ENCODE measurements at regions not wholly inside any gene's neighbourhood (a gene's known extent, or its start where the extent isn't known, plus 50 kb on each side); places are given as distances from the start of the nearest gene placed in this dataset.

GRCh38 chr12:5210179-5210922 is 166.7 kb downstream of the KCNA5 start:
- H3K9me3 Mint-ChIP-seq: no peaks in the 10 kb centered on the region
- Histone ChIP-seq H3K27ac (ENCODE audit: low read depth) (no peak overlapping the region), H3K36me3 (ENCODE audit: insufficient read depth) (no peaks in the 10 kb centered on the region), H3K9me2 (ENCODE audit: insufficient read depth) (no peaks in the 10 kb centered on the region), H4K20me1 (replicated peaks; ENCODE audit: insufficient read depth) (no peaks in the 10 kb centered on the region), H2AFZ (no peak overlapping the region), H3K27me3 (ENCODE audit: insufficient read depth) (no peaks in the 10 kb centered on the region), H3K4me1 (ENCODE audit: insufficient read depth) (no peaks in the 10 kb centered on the region), H3K4me2 (no peak overlapping the region), H3K79me2 (replicated peaks; ENCODE audit: insufficient read depth) (no peaks in the 10 kb centered on the region), H3F3A (replicated peaks; ENCODE audit: low read depth) (no peaks in the 10 kb centered on the region), H3K4me3 (no peak overlapping the region)
- no peak overlapping the region for H3K27ac Mint-ChIP-seq
- ATAC-seq (no peak), DNase-seq (ENCODE audit: low spot score) (no peak)
- no peak for TF ChIP-seq STAT1 (IDR thresholded peaks at IDR 0.05; ENCODE audit: unreplicated experiment)
- no peak for TF ChIP-seq EZH2 (IDR thresholded peaks at IDR 0.05; ENCODE audit: low read depth, unreplicated experiment)
- no peak for TF ChIP-seq POLR2AphosphoS5 (IDR thresholded peaks at IDR 0.05; ENCODE audit: low read depth)
- no peak for TF ChIP-seq ZNF114 (CRISPR knock-in tag; IDR thresholded peaks at IDR 0.05)
- no peak for TF ChIP-seq EZH2phosphoT487 (IDR thresholded peaks at IDR 0.05; ENCODE audit: unreplicated experiment)
- no peaks in the 10 kb centered on the region; the same call in 2 of the 3 replicates for H3K4me1 Mint-ChIP-seq
- no peaks in the 10 kb centered on the region for H3K36me3 Mint-ChIP-seq (ENCODE audit: low read depth)
- H3K27me3 Mint-ChIP-seq (ENCODE audit: insufficient read depth, low read depth, poor library complexity): peaks cover 5% of the 10 kb centered on the region
- no peak overlapping the region for H3K4me3 Mint-ChIP-seq

DNA sequence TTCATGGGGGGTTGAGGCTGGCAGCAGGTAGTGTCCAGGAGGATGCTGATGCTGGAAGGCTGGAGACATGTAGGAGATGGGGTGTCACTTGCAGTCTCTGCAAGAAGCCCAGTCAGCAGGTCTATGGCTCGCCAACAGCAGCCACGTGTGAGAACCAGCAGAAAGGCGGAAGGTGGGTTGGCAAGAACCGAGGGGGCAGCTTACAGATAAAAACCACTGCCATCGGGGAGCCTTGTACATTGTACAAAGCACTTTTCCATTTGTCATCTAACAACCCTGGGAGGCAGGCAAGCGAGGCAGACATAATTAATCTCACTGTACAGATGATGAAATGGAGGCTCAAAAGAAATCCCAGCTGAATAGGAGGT is 167.2 kb downstream of the KCNA5 start:
- H3K79me2 ChIP-seq (replicated peaks; ENCODE audit: insufficient read depth): no peaks in the 10 kb centered on the region
- no peak overlapping the region for H3K4me3 ChIP-seq
- Mint-ChIP-seq H3K9me3 (no peaks in the 10 kb centered on the region), H3K36me3 (ENCODE audit: low read depth) (no peaks in the 10 kb centered on the region), H3K27ac (no peak overlapping the region), H3K27me3 (ENCODE audit: insufficient read depth, low read depth, poor library complexity) (peaks cover 5% of the 10 kb centered on the region), H3K4me3 (no peak overlapping the region), H3K4me1 (no peaks in the 10 kb centered on the region)
- H3K4me1 ChIP-seq (ENCODE audit: insufficient read depth): no peaks in the 10 kb centered on the region
- H3K27ac ChIP-seq (ENCODE audit: low read depth): no peak overlapping the region
- no peaks in the 10 kb centered on the region for H4K20me1 ChIP-seq (replicated peaks; ENCODE audit: insufficient read depth)
- no peak overlapping the region for H2AFZ ChIP-seq
- no peak overlapping the region for H3K4me2 ChIP-seq
- H3K27me3 ChIP-seq (ENCODE audit: insufficient read depth): no peaks in the 10 kb centered on the region
- no peak for DNase-seq (ENCODE audit: low spot score)
- H3F3A ChIP-seq (replicated peaks; ENCODE audit: low read depth): no peaks in the 10 kb centered on the region
- no peak for ATAC-seq
- no peaks in the 10 kb centered on the region for H3K9me2 ChIP-seq (ENCODE audit: insufficient read depth)
- no peaks in the 10 kb centered on the region for H3K36me3 ChIP-seq (ENCODE audit: insufficient read depth)
- TF ChIP-seq, protein P1, sequence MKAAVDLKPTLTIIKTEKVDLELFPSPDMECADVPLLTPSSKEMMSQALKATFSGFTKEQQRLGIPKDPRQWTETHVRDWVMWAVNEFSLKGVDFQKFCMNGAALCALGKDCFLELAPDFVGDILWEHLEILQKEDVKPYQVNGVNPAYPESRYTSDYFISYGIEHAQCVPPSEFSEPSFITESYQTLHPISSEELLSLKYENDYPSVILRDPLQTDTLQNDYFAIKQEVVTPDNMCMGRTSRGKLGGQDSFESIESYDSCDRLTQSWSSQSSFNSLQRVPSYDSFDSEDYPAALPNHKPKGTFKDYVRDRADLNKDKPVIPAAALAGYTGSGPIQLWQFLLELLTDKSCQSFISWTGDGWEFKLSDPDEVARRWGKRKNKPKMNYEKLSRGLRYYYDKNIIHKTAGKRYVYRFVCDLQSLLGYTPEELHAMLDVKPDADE (IDR thresholded peaks at IDR 0.05): no peak
- TF ChIP-seq POLR2AphosphoS5 (IDR thresholded peaks at IDR 0.05; ENCODE audit: low read depth) (no peak), NANOG (IDR thresholded peaks at IDR 0.05; ENCODE audit: borderline replicate concordance) (no peak), JUNB (IDR thresholded peaks at IDR 0.05; ENCODE audit: unreplicated experiment) (no peak), EZH2phosphoT487 (IDR thresholded peaks at IDR 0.05; ENCODE audit: unreplicated experiment) (no peak), EZH2 (IDR thresholded peaks at IDR 0.05; ENCODE audit: low read depth, unreplicated experiment) (no peak), STAT1 (IDR thresholded peaks at IDR 0.05; ENCODE audit: unreplicated experiment) (no peak), CREB1 (CRISPR knock-in tag; IDR thresholded peaks at IDR 0.05; ENCODE audit: low read depth) (no peak)
- TF ChIP-seq, protein P2, sequence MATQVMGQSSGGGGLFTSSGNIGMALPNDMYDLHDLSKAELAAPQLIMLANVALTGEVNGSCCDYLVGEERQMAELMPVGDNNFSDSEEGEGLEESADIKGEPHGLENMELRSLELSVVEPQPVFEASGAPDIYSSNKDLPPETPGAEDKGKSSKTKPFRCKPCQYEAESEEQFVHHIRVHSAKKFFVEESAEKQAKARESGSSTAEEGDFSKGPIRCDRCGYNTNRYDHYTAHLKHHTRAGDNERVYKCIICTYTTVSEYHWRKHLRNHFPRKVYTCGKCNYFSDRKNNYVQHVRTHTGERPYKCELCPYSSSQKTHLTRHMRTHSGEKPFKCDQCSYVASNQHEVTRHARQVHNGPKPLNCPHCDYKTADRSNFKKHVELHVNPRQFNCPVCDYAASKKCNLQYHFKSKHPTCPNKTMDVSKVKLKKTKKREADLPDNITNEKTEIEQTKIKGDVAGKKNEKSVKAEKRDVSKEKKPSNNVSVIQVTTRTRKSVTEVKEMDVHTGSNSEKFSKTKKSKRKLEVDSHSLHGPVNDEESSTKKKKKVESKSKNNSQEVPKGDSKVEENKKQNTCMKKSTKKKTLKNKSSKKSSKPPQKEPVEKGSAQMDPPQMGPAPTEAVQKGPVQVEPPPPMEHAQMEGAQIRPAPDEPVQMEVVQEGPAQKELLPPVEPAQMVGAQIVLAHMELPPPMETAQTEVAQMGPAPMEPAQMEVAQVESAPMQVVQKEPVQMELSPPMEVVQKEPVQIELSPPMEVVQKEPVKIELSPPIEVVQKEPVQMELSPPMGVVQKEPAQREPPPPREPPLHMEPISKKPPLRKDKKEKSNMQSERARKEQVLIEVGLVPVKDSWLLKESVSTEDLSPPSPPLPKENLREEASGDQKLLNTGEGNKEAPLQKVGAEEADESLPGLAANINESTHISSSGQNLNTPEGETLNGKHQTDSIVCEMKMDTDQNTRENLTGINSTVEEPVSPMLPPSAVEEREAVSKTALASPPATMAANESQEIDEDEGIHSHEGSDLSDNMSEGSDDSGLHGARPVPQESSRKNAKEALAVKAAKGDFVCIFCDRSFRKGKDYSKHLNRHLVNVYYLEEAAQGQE (IDR thresholded peaks at IDR 0.05; ENCODE audit: unreplicated experiment): no peak
- TF ChIP-seq, protein P3, sequence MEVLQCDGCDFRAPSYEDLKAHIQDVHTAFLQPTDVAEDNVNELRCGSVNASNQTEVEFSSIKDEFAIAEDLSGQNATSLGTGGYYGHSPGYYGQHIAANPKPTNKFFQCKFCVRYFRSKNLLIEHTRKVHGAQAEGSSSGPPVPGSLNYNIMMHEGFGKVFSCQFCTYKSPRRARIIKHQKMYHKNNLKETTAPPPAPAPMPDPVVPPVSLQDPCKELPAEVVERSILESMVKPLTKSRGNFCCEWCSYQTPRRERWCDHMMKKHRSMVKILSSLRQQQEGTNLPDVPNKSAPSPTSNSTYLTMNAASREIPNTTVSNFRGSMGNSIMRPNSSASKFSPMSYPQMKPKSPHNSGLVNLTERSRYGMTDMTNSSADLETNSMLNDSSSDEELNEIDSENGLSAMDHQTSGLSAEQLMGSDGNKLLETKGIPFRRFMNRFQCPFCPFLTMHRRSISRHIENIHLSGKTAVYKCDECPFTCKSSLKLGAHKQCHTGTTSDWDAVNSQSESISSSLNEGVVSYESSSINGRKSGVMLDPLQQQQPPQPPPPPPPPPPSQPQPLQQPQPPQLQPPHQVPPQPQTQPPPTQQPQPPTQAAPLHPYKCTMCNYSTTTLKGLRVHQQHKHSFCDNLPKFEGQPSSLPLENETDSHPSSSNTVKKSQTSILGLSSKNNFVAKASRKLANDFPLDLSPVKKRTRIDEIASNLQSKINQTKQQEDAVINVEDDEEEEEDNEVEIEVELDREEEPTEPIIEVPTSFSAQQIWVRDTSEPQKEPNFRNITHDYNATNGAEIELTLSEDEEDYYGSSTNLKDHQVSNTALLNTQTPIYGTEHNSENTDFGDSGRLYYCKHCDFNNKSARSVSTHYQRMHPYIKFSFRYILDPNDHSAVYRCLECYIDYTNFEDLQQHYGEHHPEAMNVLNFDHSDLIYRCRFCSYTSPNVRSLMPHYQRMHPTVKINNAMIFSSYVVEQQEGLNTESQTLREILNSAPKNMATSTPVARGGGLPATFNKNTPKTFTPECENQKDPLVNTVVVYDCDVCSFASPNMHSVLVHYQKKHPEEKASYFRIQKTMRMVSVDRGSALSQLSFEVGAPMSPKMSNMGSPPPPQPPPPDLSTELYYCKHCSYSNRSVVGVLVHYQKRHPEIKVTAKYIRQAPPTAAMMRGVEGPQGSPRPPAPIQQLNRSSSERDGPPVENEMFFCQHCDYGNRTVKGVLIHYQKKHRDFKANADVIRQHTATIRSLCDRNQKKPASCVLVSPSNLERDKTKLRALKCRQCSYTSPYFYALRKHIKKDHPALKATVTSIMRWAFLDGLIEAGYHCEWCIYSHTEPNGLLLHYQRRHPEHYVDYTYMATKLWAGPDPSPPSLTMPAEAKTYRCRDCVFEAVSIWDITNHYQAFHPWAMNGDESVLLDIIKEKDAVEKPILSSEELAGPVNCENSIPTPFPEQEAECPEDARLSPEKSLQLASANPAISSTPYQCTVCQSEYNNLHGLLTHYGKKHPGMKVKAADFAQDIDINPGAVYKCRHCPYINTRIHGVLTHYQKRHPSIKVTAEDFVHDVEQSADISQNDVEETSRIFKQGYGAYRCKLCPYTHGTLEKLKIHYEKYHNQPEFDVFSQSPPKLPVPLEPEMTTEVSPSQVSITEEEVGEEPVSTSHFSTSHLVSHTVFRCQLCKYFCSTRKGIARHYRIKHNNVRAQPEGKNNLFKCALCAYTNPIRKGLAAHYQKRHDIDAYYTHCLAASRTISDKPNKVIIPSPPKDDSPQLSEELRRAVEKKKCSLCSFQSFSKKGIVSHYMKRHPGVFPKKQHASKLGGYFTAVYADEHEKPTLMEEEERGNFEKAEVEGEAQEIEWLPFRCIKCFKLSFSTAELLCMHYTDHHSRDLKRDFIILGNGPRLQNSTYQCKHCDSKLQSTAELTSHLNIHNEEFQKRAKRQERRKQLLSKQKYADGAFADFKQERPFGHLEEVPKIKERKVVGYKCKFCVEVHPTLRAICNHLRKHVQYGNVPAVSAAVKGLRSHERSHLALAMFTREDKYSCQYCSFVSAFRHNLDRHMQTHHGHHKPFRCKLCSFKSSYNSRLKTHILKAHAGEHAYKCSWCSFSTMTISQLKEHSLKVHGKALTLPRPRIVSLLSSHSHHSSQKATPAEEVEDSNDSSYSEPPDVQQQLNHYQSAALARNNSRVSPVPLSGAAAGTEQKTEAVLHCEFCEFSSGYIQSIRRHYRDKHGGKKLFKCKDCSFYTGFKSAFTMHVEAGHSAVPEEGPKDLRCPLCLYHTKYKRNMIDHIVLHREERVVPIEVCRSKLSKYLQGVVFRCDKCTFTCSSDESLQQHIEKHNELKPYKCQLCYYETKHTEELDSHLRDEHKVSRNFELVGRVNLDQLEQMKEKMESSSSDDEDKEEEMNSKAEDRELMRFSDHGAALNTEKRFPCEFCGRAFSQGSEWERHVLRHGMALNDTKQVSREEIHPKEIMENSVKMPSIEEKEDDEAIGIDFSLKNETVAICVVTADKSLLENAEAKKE (CRISPR knock-in tag; IDR thresholded peaks at IDR 0.05): no peak
